ENCODE measurements at regions not wholly inside any gene's neighbourhood (a gene's known extent, or its start where the extent isn't known, plus 50 kb on each side); places are given as distances from the start of the nearest gene placed in this dataset.

DNA sequence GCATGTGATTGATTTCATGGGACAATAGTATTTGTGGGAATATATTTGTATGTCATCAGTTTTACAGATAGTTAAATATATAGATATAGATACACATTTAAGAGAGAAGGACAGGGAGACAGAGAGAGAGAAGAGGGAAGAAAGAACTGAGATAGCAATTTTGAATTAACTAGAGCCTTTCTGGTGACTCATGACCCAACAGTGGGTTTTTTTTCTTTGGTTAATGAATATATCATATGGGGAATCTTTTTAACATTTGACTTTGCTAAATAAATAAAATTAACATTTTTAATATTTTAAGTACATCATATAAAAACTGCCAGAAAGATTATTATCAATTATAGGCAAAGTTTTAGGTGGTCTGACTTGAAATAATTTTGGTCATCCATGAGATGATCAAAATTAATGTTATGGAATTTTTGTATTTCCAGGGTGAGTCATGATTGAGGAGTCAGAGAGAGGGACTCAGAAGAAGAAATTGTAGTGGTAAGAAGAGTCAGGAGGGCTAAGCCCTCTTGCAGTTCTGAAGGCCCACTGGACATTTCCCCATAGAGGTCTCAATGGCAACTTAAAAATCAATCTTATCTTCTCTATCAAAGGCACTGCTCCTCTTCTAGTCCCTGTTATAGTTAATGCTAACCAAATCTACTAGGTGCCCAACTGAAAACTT lies 508.1 kb upstream of the MAP3K7 start:
- TF ChIP-seq, protein P1, sequence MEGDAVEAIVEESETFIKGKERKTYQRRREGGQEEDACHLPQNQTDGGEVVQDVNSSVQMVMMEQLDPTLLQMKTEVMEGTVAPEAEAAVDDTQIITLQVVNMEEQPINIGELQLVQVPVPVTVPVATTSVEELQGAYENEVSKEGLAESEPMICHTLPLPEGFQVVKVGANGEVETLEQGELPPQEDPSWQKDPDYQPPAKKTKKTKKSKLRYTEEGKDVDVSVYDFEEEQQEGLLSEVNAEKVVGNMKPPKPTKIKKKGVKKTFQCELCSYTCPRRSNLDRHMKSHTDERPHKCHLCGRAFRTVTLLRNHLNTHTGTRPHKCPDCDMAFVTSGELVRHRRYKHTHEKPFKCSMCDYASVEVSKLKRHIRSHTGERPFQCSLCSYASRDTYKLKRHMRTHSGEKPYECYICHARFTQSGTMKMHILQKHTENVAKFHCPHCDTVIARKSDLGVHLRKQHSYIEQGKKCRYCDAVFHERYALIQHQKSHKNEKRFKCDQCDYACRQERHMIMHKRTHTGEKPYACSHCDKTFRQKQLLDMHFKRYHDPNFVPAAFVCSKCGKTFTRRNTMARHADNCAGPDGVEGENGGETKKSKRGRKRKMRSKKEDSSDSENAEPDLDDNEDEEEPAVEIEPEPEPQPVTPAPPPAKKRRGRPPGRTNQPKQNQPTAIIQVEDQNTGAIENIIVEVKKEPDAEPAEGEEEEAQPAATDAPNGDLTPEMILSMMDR (IDR thresholded peaks at IDR 0.05; ENCODE audit: low read length), result no peak
- TF ChIP-seq EZH2 (optimal IDR thresholded peaks at IDR 0.05; ENCODE audit: low read depth, low read length), result no peak

Data from MM.1S (cell line).